ENCODE measurements at regions not wholly inside any gene's neighbourhood (a gene's known extent, or its start where the extent isn't known, plus 50 kb on each side); places are given as distances from the start of the nearest gene placed in this dataset.
"Not testable (repeated sequence)": the region's sequence is repeated elsewhere in the genome, so short reads cannot be mapped to it uniquely, and the experiment has no call there.

- DNase-seq (ENCODE audit: low read depth): no peak
Observed at GRCh38 chr6:120526576-120526975, 807.7 kb downstream of the TBC1D32 start.

- no peak for DNase-seq (ENCODE audit: low read depth)
Observed at GRCh38 chr6:120514544-120514943, 819.7 kb downstream of the TBC1D32 start.

- DNase-seq (ENCODE audit: low read depth): no peak
Observed at GRCh38 chr6:120511712-120512111, 822.6 kb downstream of the TBC1D32 start.

GRCh38 chr6:120498711-120499110, 835.6 kb downstream of the TBC1D32 start:
- no peak for DNase-seq (ENCODE audit: low read depth)

- no peak for DNase-seq (ENCODE audit: low read depth)
Observed at GRCh38 chr6:120496661-120497060, 837.6 kb downstream of the TBC1D32 start.

- DNase-seq (ENCODE audit: low read depth): no peak
Observed at GRCh38 chr6:120493505-120493904, 840.8 kb downstream of the TBC1D32 start.

- DNase-seq (ENCODE audit: low read depth): no peak
Observed at GRCh38 chr6:120489941-120490340, 844.3 kb downstream of the TBC1D32 start.

GRCh38 chr6:120484146-120484545, 850.1 kb downstream of the TBC1D32 start:
- DNase-seq (ENCODE audit: low read depth): no peak

- no peak for DNase-seq (ENCODE audit: low read depth)
Observed at GRCh38 chr6:120478650-120479049, 855.6 kb downstream of the TBC1D32 start.

- no peak for DNase-seq (ENCODE audit: low read depth)
Observed at GRCh38 chr6:120473804-120474203, 860.5 kb downstream of the TBC1D32 start.

GRCh38 chr6:120468486-120468885, 865.8 kb downstream of the TBC1D32 start:
- no peak for DNase-seq (ENCODE audit: low read depth)

GRCh38 chr6:120451508-120451907, 882.8 kb downstream of the TBC1D32 start:
- no peak for DNase-seq (ENCODE audit: low read depth)

GRCh38 chr6:120447605-120448004, 886.7 kb downstream of the TBC1D32 start:
- DNase-seq (ENCODE audit: low read depth): no peak

GRCh38 chr6:120432840-120433239, 901.4 kb downstream of the TBC1D32 start:
- DNase-seq (ENCODE audit: low read depth): not testable (repeated sequence)

GRCh38 chr6:120431841-120432240, 902.4 kb downstream of the TBC1D32 start:
- no peak for DNase-seq (ENCODE audit: low read depth)

- DNase-seq (ENCODE audit: low read depth): no peak
Observed at GRCh38 chr6:120411394-120411793, 922.9 kb downstream of the TBC1D32 start.

- DNase-seq (ENCODE audit: low read depth): no peak
Observed at GRCh38 chr6:120410586-120410985, 923.7 kb downstream of the TBC1D32 start.

- no peak for DNase-seq (ENCODE audit: low read depth)
Observed at GRCh38 chr6:120407696-120408095, 926.6 kb downstream of the TBC1D32 start.

GRCh38 chr6:120405947-120406346, 928.3 kb downstream of the TBC1D32 start:
- DNase-seq (ENCODE audit: low read depth): no peak

GRCh38 chr6:120395784-120396183, 938.5 kb downstream of the TBC1D32 start:
- DNase-seq (ENCODE audit: low read depth): no peak

- DNase-seq (ENCODE audit: low read depth): no peak
Observed at GRCh38 chr6:120395330-120395729, 939.0 kb downstream of the TBC1D32 start.

GRCh38 chr6:120392941-120393340, 941.3 kb downstream of the TBC1D32 start:
- DNase-seq (ENCODE audit: low read depth): no peak

- no peak for DNase-seq (ENCODE audit: low read depth)
Observed at GRCh38 chr6:120384671-120385070, 949.6 kb downstream of the TBC1D32 start.

GRCh38 chr6:120383681-120384080, 950.6 kb downstream of the TBC1D32 start:
- no peak for DNase-seq (ENCODE audit: low read depth)

Measured in myocyte (in vitro differentiated cells).